ENCODE measurements at regions not wholly inside any gene's neighbourhood (a gene's known extent, or its start where the extent isn't known, plus 50 kb on each side); places are given as distances from the start of the nearest gene placed in this dataset.

GRCh38 chr10:80909254-80909653, 371.6 kb downstream of the SH2D4B start:
- Histone ChIP-seq H3K23me2 (ENCODE audit: low read depth, low read length) (no peaks in the 10 kb centered on the region), H4K20me1 (replicated peaks in 1 of 2; ENCODE audit: control insufficient read depth in 1 of 2, insufficient read depth in 2 of 2, low read length in 2 of 2) (no peaks in the 10 kb centered on the region), H3K79me1 (ENCODE audit: low read depth, low read length) (no peaks in the 10 kb centered on the region), H4K8ac (ENCODE audit: extremely low read depth, insufficient read depth, low read length) (no peak overlapping the region), H3K27ac (ENCODE audit: low read depth, low read length) (no peak overlapping the region), H3K9me3 (ENCODE audit: insufficient read depth in 2 of 2, low read depth in 1 of 2, low read length in 1 of 2) (no peaks in the 10 kb centered on the region), H3K4me1 (replicated peaks in 1 of 4; ENCODE audit: control insufficient read depth in 3 of 4, insufficient read depth in 4 of 4, low read length in 3 of 4) (no peaks in the 10 kb centered on the region), H3K79me2 (ENCODE audit: control insufficient read depth in 1 of 2, insufficient read depth in 2 of 2, low read length in 2 of 2) (no peaks in the 10 kb centered on the region), H3K4me2 (ENCODE audit: insufficient read depth in 1 of 2, low read depth in 2 of 2, low read length in 2 of 2) (no peak overlapping the region), H2BK15ac (ENCODE audit: low read length) (no peak overlapping the region), H3K27me3 (replicated peaks in 1 of 4; ENCODE audit: control insufficient read depth in 3 of 4, extremely low read depth in 1 of 4, insufficient read depth in 3 of 4, low read length in 3 of 4) (no peaks in the 10 kb centered on the region), H3K23ac (ENCODE audit: insufficient read length) (no peak overlapping the region), H3K36me3 (ENCODE audit: control insufficient read depth in 2 of 4, insufficient read depth in 4 of 4, low read length in 3 of 4) (no peaks in the 10 kb centered on the region), H3K56ac (replicated peaks; ENCODE audit: insufficient read length, low read depth, low read length) (no peak overlapping the region), H4K91ac (replicated peaks; ENCODE audit: insufficient read length, low read length) (no peak overlapping the region), H2BK20ac (ENCODE audit: low read length) (0 out of 2 replicates have a peak overlapping the region, but pooled peaks have one; percentile 8), H3K9ac (replicated peaks in 1 of 4; ENCODE audit: extremely low read depth in 1 of 4, low read depth in 3 of 4, low read length in 3 of 4) (no peak overlapping the region), H2AFZ (ENCODE audit: low read length) (no peak overlapping the region), H2BK12ac (ENCODE audit: low read depth, low read length) (no peak overlapping the region), H2BK5ac (ENCODE audit: low read depth, low read length) (no peak overlapping the region; the same call in 1 of the 2 replicates), H3K14ac (ENCODE audit: insufficient read length) (no peak overlapping the region), H2BK120ac (replicated peaks; ENCODE audit: low read depth, low read length) (peak overlapping the region; percentile 12), H3K4ac (replicated peaks; ENCODE audit: insufficient read length, low read depth, low read length) (no peak overlapping the region), H3K4me3 (ENCODE audit: extremely low read depth in 1 of 4, insufficient read depth in 2 of 4, low read depth in 3 of 4, low read length in 4 of 4) (no peak overlapping the region), H4K5ac (ENCODE audit: insufficient read length, low read depth, low read length) (no peak overlapping the region), H3K18ac (ENCODE audit: extremely low read depth, low read length) (peak overlapping the region; percentile 34; the same call in 1 of the 2 replicates), H2AK5ac (ENCODE audit: low read depth, low read length) (no peak overlapping the region; the same call in 1 of the 2 replicates)
- no peak for FAIRE-seq
- DNase-seq (ENCODE audit: low read depth in 1 of 2, low spot score in 2 of 2) = no peak
- POLR2A ChIA-PET (ENCODE audit: partially characterized antibody) = interaction anchor here (1.1 to 1.8 kb wide), 3 partner anchors 10 to 66 kb away, joined by 3 to 8 read pairs (median 4); no protein-coding TSS in a partner anchor
- TF ChIP-seq FOSL1 (IDR thresholded peaks at IDR 0.05; ENCODE audit: insufficient read depth, low read depth, low read length) (no peak), KDM5A (IDR thresholded peaks at IDR 0.05; ENCODE audit: low read length) (no peak)
- TF ChIP-seq, protein P1, sequence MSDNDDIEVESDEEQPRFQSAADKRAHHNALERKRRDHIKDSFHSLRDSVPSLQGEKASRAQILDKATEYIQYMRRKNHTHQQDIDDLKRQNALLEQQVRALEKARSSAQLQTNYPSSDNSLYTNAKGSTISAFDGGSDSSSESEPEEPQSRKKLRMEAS (IDR thresholded peaks at IDR 0.05) = 0 out of 2 replicates have a peak, but pooled peaks have one; percentile 42
- 82% methylated on average over 5 of the region's 5 CpGs; no CpG with 5 or more reads in 1 of the 2 experiments for WGBS, 2 experiments (ENCODE audit: extremely low coverage in 1 of 2, insufficient coverage in 1 of 2, insufficient read length in 1 of 2, insufficient replicate concordance in 2 of 2, low coverage in 1 of 2, low lambda C conversion rate in 2 of 2, missing lambda C conversion rate in 1 of 2)
- CTCF ChIA-PET (ENCODE audit: partially characterized antibody) = interaction anchor here (1.3 to 4.1 kb wide), 4 partner anchors 11 to 313 kb away, joined by 4 to 18 read pairs (median 6); no protein-coding TSS in a partner anchor
